ENCODE measurements at regions not wholly inside any gene's neighbourhood (a gene's known extent, or its start where the extent isn't known, plus 50 kb on each side); places are given as distances from the start of the nearest gene placed in this dataset.
"Not testable (repeated sequence)": the region's sequence is repeated elsewhere in the genome, so short reads cannot be mapped to it uniquely, and the experiment has no call there.

GRCh38 chr5:93359296-93359959 lies 221.6 kb downstream of the NR2F1-AS1 start:
- no peak overlapping the region for H3K4me3 ChIP-seq
- H3K27me3 ChIP-seq = no peaks in the 10 kb centered on the region
- H3K9me3 ChIP-seq = no peaks in the 10 kb centered on the region
- no peaks in the 10 kb centered on the region for H3K36me3 ChIP-seq
- peak; percentile 23 for DNase-seq

GRCh38 chr5:93358176-93358575 lies 222.8 kb downstream of the NR2F1-AS1 start:
- no peaks in the 10 kb centered on the region for H3K27me3 ChIP-seq
- H3K36me3 ChIP-seq = no peaks in the 10 kb centered on the region
- no peak overlapping the region for H3K4me3 ChIP-seq
- no peaks in the 10 kb centered on the region for H3K9me3 ChIP-seq
- no peak for DNase-seq

- H3K27me3 ChIP-seq = no peaks in the 10 kb centered on the region
- DNase-seq = no peak
- H3K9me3 ChIP-seq = no peaks in the 10 kb centered on the region
- H3K36me3 ChIP-seq = no peaks in the 10 kb centered on the region
- no peak overlapping the region for H3K4me3 ChIP-seq
Observed at GRCh38 chr5:93357686-93358085, 223.3 kb downstream of the NR2F1-AS1 start.

- no peaks in the 10 kb centered on the region for H3K36me3 ChIP-seq
- no peaks in the 10 kb centered on the region for H3K9me3 ChIP-seq
- peak; percentile 36 for DNase-seq
- H3K27me3 ChIP-seq = no peaks in the 10 kb centered on the region
- H3K4me3 ChIP-seq = no peak overlapping the region
Observed at GRCh38 chr5:93355691-93356090, 225.3 kb downstream of the NR2F1-AS1 start.

GRCh38 chr5:93352186-93352585 lies 228.8 kb downstream of the NR2F1-AS1 start:
- no peak overlapping the region for H3K4me3 ChIP-seq
- no peak for DNase-seq
- no peaks in the 10 kb centered on the region for H3K27me3 ChIP-seq
- no peaks in the 10 kb centered on the region for H3K9me3 ChIP-seq
- no peaks in the 10 kb centered on the region for H3K36me3 ChIP-seq

- no peak for DNase-seq
- no peaks in the 10 kb centered on the region for H3K36me3 ChIP-seq
- H3K9me3 ChIP-seq = no peaks in the 10 kb centered on the region
- H3K27me3 ChIP-seq = no peaks in the 10 kb centered on the region
- H3K4me3 ChIP-seq = no peak overlapping the region
Observed at GRCh38 chr5:93349613-93350012, 231.4 kb downstream of the NR2F1-AS1 start.

GRCh38 chr5:93348231-93348630 lies 232.8 kb downstream of the NR2F1-AS1 start:
- Histone ChIP-seq H3K36me3 (no peaks in the 10 kb centered on the region), H3K9me3 (no peaks in the 10 kb centered on the region), H3K4me3 (no peak overlapping the region), H3K27me3 (no peaks in the 10 kb centered on the region)
- DNase-seq = no peak

GRCh38 chr5:93346850-93347249 lies 234.2 kb downstream of the NR2F1-AS1 start:
- not testable (repeated sequence) for H3K4me3 ChIP-seq, DNase-seq, H3K36me3 ChIP-seq, H3K27me3 ChIP-seq, H3K9me3 ChIP-seq

- H3K27me3 ChIP-seq = no peaks in the 10 kb centered on the region
- DNase-seq = no peak
- H3K9me3 ChIP-seq = no peaks in the 10 kb centered on the region
- no peaks in the 10 kb centered on the region for H3K36me3 ChIP-seq
- no peak overlapping the region for H3K4me3 ChIP-seq
Observed at GRCh38 chr5:93346301-93346700, 234.7 kb downstream of the NR2F1-AS1 start.

- H3K36me3 ChIP-seq = no peaks in the 10 kb centered on the region
- H3K9me3 ChIP-seq = peaks cover 6% of the 10 kb centered on the region
- no peak for DNase-seq
- no peaks in the 10 kb centered on the region for H3K27me3 ChIP-seq
- H3K4me3 ChIP-seq = no peak overlapping the region
Observed at GRCh38 chr5:93343570-93343969, 237.4 kb downstream of the NR2F1-AS1 start.

GRCh38 chr5:93342563-93343061 lies 238.4 kb downstream of the NR2F1-AS1 start:
- Histone ChIP-seq H3K27me3 (no peaks in the 10 kb centered on the region), H3K36me3 (no peaks in the 10 kb centered on the region), H3K4me3 (no peak overlapping the region), H3K9me3 (peaks cover 6% of the 10 kb centered on the region)
- no peak for DNase-seq

- Histone ChIP-seq H3K27me3 (no peaks in the 10 kb centered on the region), H3K36me3 (no peaks in the 10 kb centered on the region), H3K4me3 (no peak overlapping the region), H3K9me3 (peaks cover 6% of the 10 kb centered on the region)
- no peak for DNase-seq
Observed at GRCh38 chr5:93340881-93341280, 240.1 kb downstream of the NR2F1-AS1 start.

GRCh38 chr5:93337138-93337537 lies 243.9 kb downstream of the NR2F1-AS1 start:
- DNase-seq = no peak
- Histone ChIP-seq H3K9me3 (peaks cover 6% of the 10 kb centered on the region), H3K4me3 (no peak overlapping the region)

GRCh38 chr5:93336330-93337110 lies 244.5 kb downstream of the NR2F1-AS1 start:
- Histone ChIP-seq H3K4me3 (no peak overlapping the region), H3K9me3 (peaks cover 6% of the 10 kb centered on the region), H3K27me3 (no peaks in the 10 kb centered on the region), H3K36me3 (no peaks in the 10 kb centered on the region)
- DNase-seq = no peak

More at GRCh38 chr5:93337138-93337537, 243.9 kb downstream of the NR2F1-AS1 start:
- Histone ChIP-seq H3K27me3 (no peaks in the 10 kb centered on the region), H3K36me3 (no peaks in the 10 kb centered on the region)

- no peak overlapping the region for H3K4me3 ChIP-seq
- DNase-seq = no peak
- H3K27me3 ChIP-seq = no peaks in the 10 kb centered on the region
- no peaks in the 10 kb centered on the region for H3K9me3 ChIP-seq
- no peaks in the 10 kb centered on the region for H3K36me3 ChIP-seq
Observed at GRCh38 chr5:93331863-93332262, 249.2 kb downstream of the NR2F1-AS1 start.

- no peaks in the 10 kb centered on the region for H3K9me3 ChIP-seq
- no peaks in the 10 kb centered on the region for H3K36me3 ChIP-seq
- no peak overlapping the region for H3K4me3 ChIP-seq
- no peaks in the 10 kb centered on the region for H3K27me3 ChIP-seq
- DNase-seq = no peak
Observed at GRCh38 chr5:93331241-93331640, 249.8 kb downstream of the NR2F1-AS1 start.

- no peak for DNase-seq
- Histone ChIP-seq H3K36me3 (no peaks in the 10 kb centered on the region), H3K27me3 (no peaks in the 10 kb centered on the region), H3K4me3 (no peak overlapping the region), H3K9me3 (no peaks in the 10 kb centered on the region)
Observed at GRCh38 chr5:93330506-93330905, 250.5 kb downstream of the NR2F1-AS1 start.

- Histone ChIP-seq H3K4me3 (no peak overlapping the region), H3K9me3 (no peaks in the 10 kb centered on the region), H3K27me3 (no peaks in the 10 kb centered on the region), H3K36me3 (no peaks in the 10 kb centered on the region)
- DNase-seq = no peak
Observed at GRCh38 chr5:93329756-93330155, 251.3 kb downstream of the NR2F1-AS1 start.
